Skeletal muscle cell (primary cell): ENCODE measurements at regions not wholly inside any gene's neighbourhood (a gene's known extent, or its start where the extent isn't known, plus 50 kb on each side); places are given as distances from the start of the nearest gene placed in this dataset.

Experiments used
- DNase-seq: peaks from one replicate; pipeline ENCODE4 v3.0.0-alpha.2; 2010; ENCODE audit warnings: low read depth
- H3K4me3 ChIP-seq: 2 replicates; pipeline ENCODE4 v1.5.1; 2011; ENCODE audit warnings: low read depth, mild to moderate bottlenecking, control low read depth, low read length, moderate library complexity

GRCh38 chr3:167188592-167188991 lies 191.5 kb downstream of the ZBBX start:
- no peak overlapping the region for H3K4me3 ChIP-seq
- no peak for DNase-seq

DNA sequence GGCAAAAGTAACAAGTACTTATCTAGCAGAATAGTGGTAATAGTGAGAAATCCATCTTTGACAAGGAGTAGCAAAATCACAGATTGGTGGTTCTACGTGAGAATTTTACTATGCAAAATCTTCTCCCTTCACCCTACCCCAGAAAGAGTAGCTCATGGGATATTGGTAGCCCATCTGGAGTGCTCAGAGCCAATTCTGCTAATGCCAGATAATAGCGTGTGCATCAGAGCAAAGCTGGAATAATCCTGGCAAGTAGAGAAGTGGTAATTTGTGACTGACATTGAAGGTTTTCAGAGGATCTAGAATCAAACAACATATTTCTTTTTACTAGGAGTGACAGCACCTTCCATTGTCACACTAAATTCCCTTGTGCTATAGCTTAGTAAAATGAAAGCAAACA lies 192.9 kb downstream of the ZBBX start:
- DNase-seq, result no peak
- H3K4me3 ChIP-seq, result no peak overlapping the region

GRCh38 chr3:167184511-167184910 lies 195.6 kb downstream of the ZBBX start:
- DNase-seq, result no peak
- no peak overlapping the region for H3K4me3 ChIP-seq

DNA sequence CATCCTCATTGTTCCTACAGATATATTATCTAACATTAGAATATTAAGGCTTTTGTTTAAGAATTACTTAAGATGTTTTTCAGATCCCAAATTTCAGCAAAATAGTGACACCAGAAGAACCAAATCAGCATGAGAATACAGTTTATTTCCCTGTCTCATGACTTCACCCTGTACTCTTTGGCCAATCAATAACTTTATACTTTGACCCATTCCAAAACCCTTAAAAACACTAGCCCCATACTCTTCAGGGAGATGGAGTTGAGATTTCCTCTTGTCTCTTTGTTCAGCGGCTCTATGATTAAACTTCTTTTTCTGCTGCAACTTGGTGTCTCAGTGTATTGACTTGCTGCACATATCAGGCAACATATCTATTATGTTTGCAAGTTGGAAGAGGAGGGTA lies 207.7 kb downstream of the ZBBX start:
- DNase-seq, result no peak
- no peak overlapping the region for H3K4me3 ChIP-seq

DNA sequence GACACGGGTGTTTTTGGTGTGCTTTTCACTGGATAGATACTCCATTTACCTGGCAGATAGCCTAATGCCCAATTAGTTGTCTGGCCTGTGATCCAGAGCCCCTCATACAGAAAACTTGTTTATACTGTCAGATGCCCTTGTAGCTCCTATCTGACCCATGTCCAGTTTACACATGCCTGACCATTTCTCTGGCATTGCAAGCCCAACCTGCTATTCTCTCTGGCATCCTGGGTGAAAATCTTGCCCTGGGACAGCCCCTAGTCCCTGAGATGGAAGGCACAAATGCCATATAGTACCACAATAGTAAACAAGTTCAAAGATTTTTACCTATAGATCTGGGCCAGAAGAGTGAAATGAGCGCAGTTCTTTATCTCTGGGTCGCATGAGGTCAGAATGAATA lies 212.6 kb downstream of the ZBBX start:
- DNase-seq, result no peak
- no peak overlapping the region for H3K4me3 ChIP-seq

DNA sequence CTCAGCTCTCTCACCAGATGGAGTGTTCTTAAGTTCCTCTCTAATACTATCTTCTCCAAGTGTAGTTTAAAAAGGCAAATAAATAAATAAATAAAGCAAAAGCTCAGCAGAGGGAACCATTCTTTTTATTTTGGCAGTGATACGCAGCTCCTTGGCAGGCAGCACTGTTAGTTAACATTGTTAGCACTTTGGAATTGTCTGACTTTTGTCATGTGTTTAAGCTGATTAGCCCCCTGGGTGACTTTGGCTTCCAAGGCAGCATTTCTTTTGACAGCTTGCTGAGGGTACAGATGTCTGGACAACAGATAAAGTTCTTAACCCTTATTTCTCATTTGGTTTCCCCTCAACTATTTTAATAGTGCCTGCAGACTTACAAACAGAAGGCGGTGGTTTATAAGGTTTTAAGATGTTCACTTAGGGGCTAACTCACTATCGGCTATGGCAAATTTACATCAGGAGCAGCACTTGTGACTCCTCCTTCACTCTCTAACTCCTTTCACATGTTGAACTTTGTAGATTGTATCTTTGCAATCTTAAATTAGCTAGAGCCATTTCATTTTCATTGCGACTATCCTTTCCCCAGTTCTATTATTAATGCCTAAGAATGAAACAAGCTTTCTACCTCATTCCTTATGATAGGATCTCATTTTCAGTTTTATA lies 213.4 kb downstream of the ZBBX start:
- H3K4me3 ChIP-seq, result no peak overlapping the region
- no peak for DNase-seq

DNA sequence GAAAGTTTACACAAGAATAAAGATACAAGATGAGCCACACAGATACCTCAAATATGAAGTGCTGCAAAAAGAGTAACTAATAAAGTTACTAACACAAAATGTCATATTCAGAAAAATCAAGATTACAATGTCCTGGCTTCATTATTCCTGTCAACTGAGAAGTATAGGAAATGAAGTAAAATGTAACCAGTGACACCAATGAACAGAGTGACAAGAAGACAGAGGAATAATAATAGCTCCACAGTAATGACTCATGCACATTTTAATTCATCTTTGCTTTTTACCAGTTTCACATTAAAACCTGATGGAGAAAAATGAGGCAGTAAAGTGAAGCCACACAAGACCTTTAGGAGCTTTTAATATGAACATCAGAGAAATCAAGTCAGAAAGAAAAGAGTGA lies 214.1 kb downstream of the ZBBX start:
- DNase-seq, result no peak

DNA sequence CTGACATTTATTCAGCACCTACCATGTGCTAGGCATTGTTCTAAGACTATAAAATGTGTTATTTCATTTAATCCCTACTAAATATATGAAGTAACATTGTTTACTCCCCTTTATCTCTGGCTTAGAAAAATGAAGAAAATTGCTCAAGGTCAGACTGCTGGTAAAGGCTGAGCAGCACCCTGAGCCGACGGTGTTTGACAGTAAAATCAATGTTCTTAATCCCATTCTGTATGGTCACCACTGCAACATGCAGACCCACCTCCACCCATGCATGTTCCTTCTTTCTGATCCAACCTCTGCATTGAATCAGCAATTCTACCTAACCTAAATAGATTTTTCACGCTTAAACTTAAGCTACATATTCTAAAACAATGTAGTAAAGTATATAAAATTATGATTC lies 216.5 kb downstream of the ZBBX start:
- no peak overlapping the region for H3K4me3 ChIP-seq
- no peak for DNase-seq

More for the DNA sequence above, 214.1 kb downstream of the ZBBX start:
- H3K4me3 ChIP-seq, result no peak overlapping the region

GRCh38 chr3:167162083-167162482 lies 218.0 kb downstream of the ZBBX start:
- no peak overlapping the region for H3K4me3 ChIP-seq
- DNase-seq, result no peak

DNA sequence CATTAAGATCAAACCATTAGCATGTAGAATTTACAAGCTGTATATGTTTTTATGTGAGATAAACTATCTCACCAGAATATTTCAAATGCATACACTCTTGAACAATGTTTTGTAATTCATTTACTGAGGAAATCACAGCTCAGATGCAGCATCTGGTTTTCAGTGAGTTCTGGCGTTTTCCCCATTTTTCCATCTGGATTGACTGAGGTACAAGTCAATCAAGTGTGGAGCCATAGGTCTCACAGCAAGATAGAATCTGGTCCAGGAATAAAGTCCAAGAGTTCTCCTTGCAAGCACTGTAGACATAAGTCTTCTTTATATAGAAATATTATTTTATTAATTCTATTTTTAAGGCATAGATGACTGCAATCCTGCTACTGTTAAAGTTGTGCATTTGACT lies 219.3 kb downstream of the ZBBX start:
- H3K4me3 ChIP-seq, result no peak overlapping the region
- no peak for DNase-seq

GRCh38 chr3:167151636-167152035 lies 228.5 kb downstream of the ZBBX start:
- no peak for DNase-seq
- no peak overlapping the region for H3K4me3 ChIP-seq

GRCh38 chr3:167148136-167148535 lies 232.0 kb downstream of the ZBBX start:
- H3K4me3 ChIP-seq, result no peak overlapping the region
- DNase-seq, result no peak

DNA sequence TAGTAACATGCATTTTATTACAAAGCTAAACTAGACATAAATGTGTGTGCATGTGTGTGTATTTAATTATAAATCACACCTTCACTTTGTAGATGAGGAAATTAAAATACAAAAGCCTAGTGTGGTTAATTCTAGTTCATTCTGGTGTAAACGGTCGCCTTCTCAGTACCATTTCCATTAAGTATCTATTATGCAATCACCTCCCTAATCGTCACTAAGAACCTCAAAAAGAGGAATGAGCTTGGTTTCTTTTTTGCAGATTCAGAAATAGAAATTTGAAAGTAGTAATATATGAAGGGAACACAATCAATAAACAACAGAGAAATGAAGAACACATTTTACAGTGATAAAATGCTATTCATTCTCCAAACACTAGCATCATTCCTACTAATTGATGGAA lies 233.2 kb downstream of the ZBBX start:
- DNase-seq, result no peak
- no peak overlapping the region for H3K4me3 ChIP-seq

- DNase-seq, result no peak
- H3K4me3 ChIP-seq, result no peak overlapping the region
Measured at GRCh38 chr3:167125612-167126407, 254.3 kb downstream of the ZBBX start.

DNA sequence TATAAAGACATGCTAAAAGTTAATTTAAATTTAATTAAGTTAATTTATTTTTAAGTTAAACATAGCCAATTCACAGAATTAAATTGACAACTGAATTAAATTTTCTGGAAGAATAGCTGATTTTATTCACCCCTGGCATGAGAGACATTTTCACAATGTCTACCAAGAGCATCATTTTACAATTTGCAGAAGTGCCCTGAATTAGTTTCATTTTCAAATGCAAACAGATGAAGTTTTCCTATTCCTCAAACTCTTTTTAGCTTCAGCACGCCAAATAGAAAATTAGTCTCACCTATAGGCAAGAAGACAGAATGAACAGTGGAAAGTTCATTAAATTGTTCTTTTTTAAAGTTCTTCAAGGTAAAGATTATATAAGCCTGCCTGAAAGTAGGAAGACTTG lies 259.3 kb downstream of the ZBBX start:
- no peak for DNase-seq
- no peak overlapping the region for H3K4me3 ChIP-seq

GRCh38 chr3:167116120-167116922 lies 263.8 kb downstream of the ZBBX start:
- H3K4me3 ChIP-seq, result no peak overlapping the region
- DNase-seq, result no peak

DNA sequence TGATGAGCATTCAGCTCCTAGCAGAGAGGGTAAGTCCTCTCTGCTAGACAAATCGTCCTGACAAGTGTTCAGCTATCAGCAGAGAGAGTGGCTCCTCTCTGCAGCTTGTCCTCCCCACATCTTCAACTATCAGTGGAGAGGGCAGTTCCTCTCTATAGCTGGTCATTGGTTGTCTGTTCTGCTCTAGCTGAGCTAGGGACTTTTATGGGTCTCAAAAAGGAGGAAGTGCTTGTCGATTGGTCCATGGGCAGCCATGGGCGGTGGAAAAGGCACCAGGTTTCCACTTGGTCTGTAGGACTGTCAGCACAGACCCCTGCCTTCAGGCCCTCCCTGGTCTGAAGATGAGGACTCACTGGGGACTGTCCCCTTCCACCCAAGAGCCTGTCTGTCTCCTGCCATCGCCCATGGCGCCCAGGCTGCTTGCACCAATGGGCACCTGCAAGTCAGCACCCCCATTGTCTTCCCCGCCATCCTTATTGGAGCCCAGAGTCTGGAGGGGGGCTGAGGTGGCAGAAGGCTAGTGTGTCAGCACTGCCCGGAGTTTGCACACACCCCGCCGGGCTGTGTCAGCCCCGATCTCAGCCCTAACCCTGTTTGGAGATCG lies 264.7 kb downstream of the ZBBX start:
- DNase-seq, result no peak
- H3K4me3 ChIP-seq, result no peak overlapping the region

DNA sequence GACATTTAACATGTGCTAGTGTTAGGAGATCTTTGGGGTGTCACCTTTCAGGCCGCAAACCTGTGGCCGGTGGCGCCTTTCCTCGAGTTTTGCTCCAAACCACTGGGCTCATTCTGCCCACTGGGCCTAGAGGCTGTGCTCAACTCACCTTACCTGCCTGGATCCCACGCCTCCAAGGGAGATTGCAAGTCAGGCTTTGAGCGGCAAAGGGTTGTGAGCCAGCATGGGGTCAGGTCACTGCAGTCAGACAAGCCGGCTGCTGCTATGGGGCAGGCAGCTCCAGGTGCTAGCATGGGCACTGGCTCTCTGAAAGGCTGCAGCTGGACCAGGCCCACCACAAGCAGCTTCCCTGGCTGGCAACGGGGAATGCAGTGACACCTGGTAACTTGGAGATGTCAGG lies 265.5 kb downstream of the ZBBX start:
- no peak for DNase-seq
- no peak overlapping the region for H3K4me3 ChIP-seq

DNA sequence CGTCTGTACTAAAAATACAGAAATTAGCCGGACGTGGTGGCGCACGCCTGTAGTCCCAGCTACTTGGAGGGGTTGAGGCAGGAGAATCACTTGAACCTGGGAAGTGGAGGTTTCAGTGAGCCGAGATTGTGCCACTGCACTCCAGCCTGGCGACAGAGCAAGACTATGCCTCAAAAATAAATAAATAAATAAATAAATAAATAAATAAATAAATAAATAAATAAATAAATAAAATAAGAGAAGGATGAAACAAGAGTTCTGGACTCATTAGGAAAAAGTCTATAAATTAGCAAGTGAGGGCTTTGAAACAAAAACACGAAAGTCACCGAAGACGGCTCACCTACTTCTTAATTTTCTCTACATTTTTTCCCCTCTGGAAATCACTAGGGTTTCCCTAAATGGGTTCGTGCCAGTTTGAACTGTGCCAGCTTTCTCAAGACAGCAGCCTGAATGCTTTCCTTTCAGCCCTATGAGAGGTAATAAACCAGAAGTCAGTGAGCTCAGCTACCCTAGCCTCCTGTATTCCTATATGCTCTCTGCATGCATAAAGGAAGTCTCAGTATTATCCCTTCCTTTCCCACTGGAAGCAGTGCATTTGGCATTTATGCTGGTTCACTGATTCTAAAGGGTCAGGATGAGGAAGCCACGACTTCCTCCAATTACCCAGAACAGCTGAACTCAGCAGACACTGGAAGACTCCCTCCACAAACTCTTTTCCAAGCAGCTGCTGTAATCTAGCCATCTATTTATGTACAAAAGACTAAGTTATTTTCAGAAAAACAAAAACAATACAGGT lies 266.9 kb downstream of the ZBBX start:
- no peak for DNase-seq
- H3K4me3 ChIP-seq, result no peak overlapping the region
